ENCODE measurements at regions not wholly inside any gene's neighbourhood (a gene's known extent, or its start where the extent isn't known, plus 50 kb on each side); places are given as distances from the start of the nearest gene placed in this dataset.

- no peak for TF ChIP-seq REST (IDR thresholded peaks at IDR 0.05; ENCODE audit: borderline replicate concordance)
- no peak for TF ChIP-seq SMC3 (conservative IDR thresholded peaks at IDR 0.05; ENCODE audit: poor library complexity)
- no peak for TF ChIP-seq EZH2 (IDR thresholded peaks at IDR 0.05; ENCODE audit: borderline replicate concordance, insufficient read depth, low read length, poor library complexity, severe bottlenecking)
- no peak for TF ChIP-seq POLR2AphosphoS5 (IDR thresholded peaks at IDR 0.05)
- Histone ChIP-seq H3K4me2 (ENCODE audit: low read length) (no peak overlapping the region), H3K27me3 (ENCODE audit: insufficient read depth, low read depth, low read length) (no peaks in the 10 kb centered on the region), H3K9ac (ENCODE audit: low read length) (no peak overlapping the region), H3F3A (ENCODE audit: insufficient read depth, low read length, poor library complexity, severe bottlenecking) (no peaks in the 10 kb centered on the region), H3K9me3 (ENCODE audit: low read length) (no peaks in the 10 kb centered on the region), H4K20me1 (ENCODE audit: insufficient read depth) (no peaks in the 10 kb centered on the region), H3K36me3 (ENCODE audit: insufficient read depth, low read length) (no peaks in the 10 kb centered on the region), H3K9me2 (ENCODE audit: insufficient read depth, low read length) (no peaks in the 10 kb centered on the region), H3K4me3 (ENCODE audit: low read length) (no peak overlapping the region), H3K27ac (ENCODE audit: low read length) (no peak overlapping the region), H2AFZ (ENCODE audit: low read depth, low read length) (no peak overlapping the region), H3K79me2 (replicated peaks; ENCODE audit: insufficient read depth, low read length) (no peaks in the 10 kb centered on the region)
Observed at GRCh38 chr12:60317361-60317760, 721.5 kb downstream of the SLC16A7 start.

- H4K20me1 ChIP-seq (ENCODE audit: insufficient read depth), result no peaks in the 10 kb centered on the region
- no peak overlapping the region for H3K4me3 ChIP-seq (ENCODE audit: low read length)
- no peak overlapping the region for H2AFZ ChIP-seq (ENCODE audit: low read depth, low read length)
- H3K36me3 ChIP-seq (ENCODE audit: insufficient read depth, low read length), result no peaks in the 10 kb centered on the region
- H3K27me3 ChIP-seq (ENCODE audit: insufficient read depth, low read depth, low read length), result no peaks in the 10 kb centered on the region
- TF ChIP-seq POLR2AphosphoS5 (IDR thresholded peaks at IDR 0.05) (no peak), SMC3 (conservative IDR thresholded peaks at IDR 0.05; ENCODE audit: poor library complexity) (no peak), TAF1 (IDR thresholded peaks at IDR 0.05; ENCODE audit: low read depth) (no peak), EZH2 (IDR thresholded peaks at IDR 0.05; ENCODE audit: borderline replicate concordance, insufficient read depth, low read length, poor library complexity, severe bottlenecking) (no peak), CTCF (IDR thresholded peaks at IDR 0.05; ENCODE audit: poor library complexity, severe bottlenecking) (no peak), EP300 (conservative IDR thresholded peaks at IDR 0.05; ENCODE audit: poor library complexity, severe bottlenecking) (no peak)
- no peaks in the 10 kb centered on the region for H3K79me2 ChIP-seq (replicated peaks; ENCODE audit: insufficient read depth, low read length)
- no peak overlapping the region for H3K4me2 ChIP-seq (ENCODE audit: low read length)
- no peaks in the 10 kb centered on the region for H3K9me3 ChIP-seq (ENCODE audit: low read length)
- no peak overlapping the region for H3K9ac ChIP-seq (ENCODE audit: low read length)
- no peaks in the 10 kb centered on the region for H3K9me2 ChIP-seq (ENCODE audit: insufficient read depth, low read length)
- H3K27ac ChIP-seq (ENCODE audit: low read length), result no peak overlapping the region
- H3F3A ChIP-seq (ENCODE audit: insufficient read depth, low read length, poor library complexity, severe bottlenecking), result no peaks in the 10 kb centered on the region
Observed at GRCh38 chr12:60324746-60325145, 728.9 kb downstream of the SLC16A7 start.

- Histone ChIP-seq H3K9me2 (ENCODE audit: insufficient read depth, low read length) (no peaks in the 10 kb centered on the region), H3K79me2 (replicated peaks; ENCODE audit: insufficient read depth, low read length) (no peaks in the 10 kb centered on the region), H3K4me2 (ENCODE audit: low read length) (no peak overlapping the region), H3K27me3 (ENCODE audit: insufficient read depth, low read depth, low read length) (no peaks in the 10 kb centered on the region), H3K4me3 (ENCODE audit: low read length) (no peak overlapping the region), H3K9me3 (ENCODE audit: low read length) (no peaks in the 10 kb centered on the region), H3F3A (ENCODE audit: insufficient read depth, low read length, poor library complexity, severe bottlenecking) (no peaks in the 10 kb centered on the region), H3K36me3 (ENCODE audit: insufficient read depth, low read length) (no peaks in the 10 kb centered on the region), H3K27ac (ENCODE audit: low read length) (no peak overlapping the region), H3K9ac (ENCODE audit: low read length) (no peak overlapping the region), H2AFZ (ENCODE audit: low read depth, low read length) (no peak overlapping the region), H4K20me1 (ENCODE audit: insufficient read depth) (no peaks in the 10 kb centered on the region)
- TF ChIP-seq MXI1 (conservative IDR thresholded peaks at IDR 0.05; ENCODE audit: poor library complexity, severe bottlenecking) (no peak), POLR2AphosphoS5 (IDR thresholded peaks at IDR 0.05) (no peak)
Observed at GRCh38 chr12:60333461-60333860, 737.6 kb downstream of the SLC16A7 start.

Measured in neural cell (in vitro differentiated cells).